ENCODE measurements at regions not wholly inside any gene's neighbourhood (a gene's known extent, or its start where the extent isn't known, plus 50 kb on each side); places are given as distances from the start of the nearest gene placed in this dataset.
"Not testable (repeated sequence)": the region's sequence is repeated elsewhere in the genome, so short reads cannot be mapped to it uniquely, and the experiment has no call there.

DNA sequence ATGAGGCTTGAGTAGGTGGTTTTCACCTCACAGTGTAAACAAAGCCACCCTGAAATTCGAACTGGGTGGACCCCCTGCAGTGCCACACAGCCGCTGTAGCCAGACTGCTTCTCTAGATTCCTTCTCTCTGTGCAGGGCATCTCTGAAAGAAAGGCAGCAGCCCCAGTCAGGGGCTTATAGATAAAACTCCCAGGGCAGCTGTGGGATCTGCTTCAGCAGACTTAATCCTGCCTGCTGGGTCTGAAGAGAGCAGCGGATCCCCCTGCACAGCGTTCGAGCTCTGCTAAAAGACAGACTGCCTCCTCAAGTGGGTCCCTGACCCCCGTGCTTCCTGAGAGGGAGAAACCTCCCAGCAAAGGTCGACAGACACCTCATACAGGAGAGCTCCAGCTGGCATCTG lies 71.4 kb downstream of the CARTPT start:
- no peak overlapping the region for H3K9ac ChIP-seq (ENCODE audit: low read depth in 1 of 3, low read length in 3 of 3)
- no peaks in the 10 kb centered on the region for H3K36me3 ChIP-seq (ENCODE audit: control insufficient read depth in 3 of 3, insufficient read depth in 3 of 3, low read length in 3 of 3)
- H3K9me3 ChIP-seq (ENCODE audit: control insufficient read depth in 3 of 3, low read length in 3 of 3): no peaks in the 10 kb centered on the region

DNA sequence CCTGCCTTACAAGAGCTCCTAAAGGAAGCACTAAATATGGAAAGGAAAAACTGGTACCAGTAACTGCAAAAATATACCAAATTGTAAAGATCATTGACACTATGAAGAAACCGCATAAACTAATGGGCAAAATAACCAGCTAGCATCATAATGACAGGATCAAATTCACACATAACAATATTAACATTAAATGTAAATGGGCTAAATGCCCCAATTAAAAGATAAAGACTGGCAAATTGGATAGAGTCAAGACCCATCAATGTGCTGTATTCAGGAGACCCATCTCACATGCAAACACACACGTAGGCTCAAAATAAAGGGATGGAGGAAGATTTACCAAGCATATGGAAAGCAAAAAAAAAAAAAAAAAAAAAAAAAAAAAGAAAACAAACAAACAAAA lies 73.0 kb downstream of the CARTPT start:
- H3K4me3 ChIP-seq (ENCODE audit: low read length in 3 of 3); H3K27me3 ChIP-seq (ENCODE audit: control insufficient read depth in 3 of 3, insufficient read depth in 3 of 3, low read length in 3 of 3); H3K27ac ChIP-seq (ENCODE audit: low read depth, low read length); H3K9ac ChIP-seq (ENCODE audit: low read depth in 1 of 3, low read length in 3 of 3); H3K4me1 ChIP-seq (ENCODE audit: control insufficient read depth in 3 of 3, insufficient read depth in 3 of 3, low read length in 3 of 3); H3K9me3 ChIP-seq (ENCODE audit: control insufficient read depth in 3 of 3, low read length in 3 of 3); H3K36me3 ChIP-seq (ENCODE audit: control insufficient read depth in 3 of 3, insufficient read depth in 3 of 3, low read length in 3 of 3): not testable (repeated sequence)

More for the DNA sequence above, 71.4 kb downstream of the CARTPT start:
- no peak overlapping the region for H3K4me3 ChIP-seq (ENCODE audit: low read length in 3 of 3)
- H3K27ac ChIP-seq (ENCODE audit: low read depth, low read length): no peak overlapping the region
- no peaks in the 10 kb centered on the region for H3K4me1 ChIP-seq (ENCODE audit: control insufficient read depth in 3 of 3, insufficient read depth in 3 of 3, low read length in 3 of 3)
- peaks cover 0 to 5% (median 0%) of the 10 kb centered on the region in 3 donors for H3K27me3 ChIP-seq (ENCODE audit: control insufficient read depth in 3 of 3, insufficient read depth in 3 of 3, low read length in 3 of 3)

DNA sequence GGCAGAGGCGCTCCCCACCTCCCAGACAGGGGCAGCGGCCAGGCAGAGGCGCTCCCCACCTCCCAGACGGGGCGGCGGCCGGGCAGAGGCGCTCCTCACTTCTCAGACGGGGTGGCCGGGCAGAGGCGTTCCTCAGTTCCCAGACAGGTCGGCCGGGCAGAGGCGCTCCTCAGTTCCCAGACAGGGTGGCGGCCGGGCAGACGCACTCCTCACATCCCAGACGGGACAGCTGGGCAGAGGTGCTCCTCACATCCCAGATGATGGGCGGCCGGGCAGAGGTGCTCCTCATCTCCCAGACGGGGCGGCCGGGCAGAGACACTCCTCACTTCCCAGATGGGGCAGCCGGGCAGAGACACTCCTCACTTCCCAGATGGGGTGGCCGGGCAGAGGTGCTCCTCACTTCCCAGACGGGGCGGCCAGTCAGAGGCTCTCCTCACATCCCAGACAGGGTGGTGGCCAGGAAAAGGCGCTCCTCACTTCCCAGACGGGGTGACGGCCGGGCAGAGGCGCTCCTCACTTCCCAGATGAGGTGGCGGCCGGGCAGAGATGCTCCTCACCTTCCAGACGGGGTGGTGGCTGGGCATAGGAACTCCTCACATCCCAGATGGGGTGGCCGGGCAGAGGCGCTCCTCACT lies 75.1 kb downstream of the CARTPT start:
- Histone ChIP-seq H3K27ac (ENCODE audit: low read depth, low read length) (no peak overlapping the region), H3K4me1 (ENCODE audit: control insufficient read depth in 3 of 3, insufficient read depth in 3 of 3, low read length in 3 of 3) (no peaks in the 10 kb centered on the region), H3K9ac (ENCODE audit: low read depth in 1 of 3, low read length in 3 of 3) (no peak overlapping the region), H3K27me3 (ENCODE audit: control insufficient read depth in 3 of 3, insufficient read depth in 3 of 3, low read length in 3 of 3) (peaks cover 0 to 5% (median 0%) of the 10 kb centered on the region in 3 donors), H3K9me3 (ENCODE audit: control insufficient read depth in 3 of 3, low read length in 3 of 3) (no peaks in the 10 kb centered on the region), H3K4me3 (ENCODE audit: low read length in 3 of 3) (no peak overlapping the region), H3K36me3 (ENCODE audit: control insufficient read depth in 3 of 3, insufficient read depth in 3 of 3, low read length in 3 of 3) (no peaks in the 10 kb centered on the region)

- Histone ChIP-seq H3K9me3 (ENCODE audit: control insufficient read depth in 3 of 3, low read length in 3 of 3) (no peaks in the 10 kb centered on the region), H3K4me3 (ENCODE audit: low read length in 3 of 3) (no peak overlapping the region), H3K27ac (ENCODE audit: low read depth, low read length) (no peak overlapping the region), H3K36me3 (ENCODE audit: control insufficient read depth in 3 of 3, insufficient read depth in 3 of 3, low read length in 3 of 3) (no peaks in the 10 kb centered on the region), H3K27me3 (ENCODE audit: control insufficient read depth in 3 of 3, insufficient read depth in 3 of 3, low read length in 3 of 3) (no peaks in the 10 kb centered on the region), H3K9ac (ENCODE audit: low read depth in 1 of 3, low read length in 3 of 3) (no peak overlapping the region), H3K4me1 (ENCODE audit: control insufficient read depth in 3 of 3, insufficient read depth in 3 of 3, low read length in 3 of 3) (no peaks in the 10 kb centered on the region)
Measured at GRCh38 chr5:71802673-71803072, 83.6 kb downstream of the CARTPT start.

DNA sequence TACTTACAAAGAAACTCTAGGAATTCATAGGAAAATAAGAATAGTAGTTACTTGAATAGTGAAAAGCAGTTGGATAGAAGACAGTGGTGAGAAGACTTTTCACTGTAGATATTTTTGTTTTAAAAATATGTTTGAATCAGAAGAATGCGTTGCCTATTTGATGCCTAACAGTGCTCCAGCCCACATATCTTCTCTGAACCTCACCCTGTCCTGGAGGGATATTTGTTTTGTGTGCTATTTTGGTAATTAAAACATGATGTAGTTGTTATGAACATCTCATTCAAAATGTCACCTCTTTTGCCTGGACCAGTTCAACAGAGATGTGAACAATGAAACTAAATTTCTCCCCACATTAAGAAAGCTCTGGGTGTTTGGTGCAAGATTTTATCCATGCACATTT lies 87.6 kb downstream of the CARTPT start:
- H3K9ac ChIP-seq (ENCODE audit: low read depth in 1 of 3, low read length in 3 of 3): no peak overlapping the region
- no peaks in the 10 kb centered on the region for H3K27me3 ChIP-seq (ENCODE audit: control insufficient read depth in 3 of 3, insufficient read depth in 3 of 3, low read length in 3 of 3)
- no peak overlapping the region for H3K4me3 ChIP-seq (ENCODE audit: low read length in 3 of 3)
- no peak overlapping the region for H3K27ac ChIP-seq (ENCODE audit: low read depth, low read length)
- H3K4me1 ChIP-seq (ENCODE audit: control insufficient read depth in 3 of 3, insufficient read depth in 3 of 3, low read length in 3 of 3): no peaks in the 10 kb centered on the region
- H3K9me3 ChIP-seq (ENCODE audit: control insufficient read depth in 3 of 3, low read length in 3 of 3): no peaks in the 10 kb centered on the region
- H3K36me3 ChIP-seq (ENCODE audit: control insufficient read depth in 3 of 3, insufficient read depth in 3 of 3, low read length in 3 of 3): no peaks in the 10 kb centered on the region

- Histone ChIP-seq H3K4me1 (ENCODE audit: control insufficient read depth in 3 of 3, insufficient read depth in 3 of 3, low read length in 3 of 3) (no peaks in the 10 kb centered on the region), H3K9me3 (ENCODE audit: control insufficient read depth in 3 of 3, low read length in 3 of 3) (no peaks in the 10 kb centered on the region), H3K27ac (ENCODE audit: low read depth, low read length) (no peak overlapping the region), H3K4me3 (ENCODE audit: low read length in 3 of 3) (no peak overlapping the region), H3K9ac (ENCODE audit: low read depth in 1 of 3, low read length in 3 of 3) (no peak overlapping the region), H3K36me3 (ENCODE audit: control insufficient read depth in 3 of 3, insufficient read depth in 3 of 3, low read length in 3 of 3) (no peaks in the 10 kb centered on the region), H3K27me3 (ENCODE audit: control insufficient read depth in 3 of 3, insufficient read depth in 3 of 3, low read length in 3 of 3) (no peaks in the 10 kb centered on the region)
Measured at GRCh38 chr5:71807909-71808308, 88.8 kb downstream of the CARTPT start.

DNA sequence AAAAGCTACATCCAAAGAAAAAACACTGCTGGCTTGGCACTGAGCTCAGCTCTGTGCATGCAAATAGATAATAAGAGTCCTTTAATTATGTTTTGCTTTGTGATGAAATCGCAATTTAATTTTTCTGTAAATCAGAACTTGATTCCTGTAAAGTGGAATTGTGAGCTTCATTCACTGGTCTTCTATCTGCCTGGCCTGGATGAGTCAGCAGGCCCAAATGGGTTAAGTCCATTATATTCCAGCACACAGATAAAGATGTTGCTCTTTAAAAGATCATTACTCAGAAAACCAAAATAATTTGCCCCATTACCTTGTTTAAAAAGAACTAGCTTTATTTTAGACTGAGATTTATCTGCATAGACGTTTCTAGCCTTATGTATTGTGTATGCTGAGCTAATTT lies 90.4 kb downstream of the CARTPT start:
- H3K4me3 ChIP-seq (ENCODE audit: low read length in 3 of 3): no peak overlapping the region
- no peak overlapping the region for H3K9ac ChIP-seq (ENCODE audit: low read depth in 1 of 3, low read length in 3 of 3)
- no peaks in the 10 kb centered on the region for H3K9me3 ChIP-seq (ENCODE audit: control insufficient read depth in 3 of 3, low read length in 3 of 3)
- H3K27me3 ChIP-seq (ENCODE audit: control insufficient read depth in 3 of 3, insufficient read depth in 3 of 3, low read length in 3 of 3): no peaks in the 10 kb centered on the region
- H3K27ac ChIP-seq (ENCODE audit: low read depth, low read length): no peak overlapping the region
- H3K4me1 ChIP-seq (ENCODE audit: control insufficient read depth in 3 of 3, insufficient read depth in 3 of 3, low read length in 3 of 3): no peaks in the 10 kb centered on the region
- no peaks in the 10 kb centered on the region for H3K36me3 ChIP-seq (ENCODE audit: control insufficient read depth in 3 of 3, insufficient read depth in 3 of 3, low read length in 3 of 3)

- no peaks in the 10 kb centered on the region for H3K4me1 ChIP-seq (ENCODE audit: control insufficient read depth in 3 of 3, insufficient read depth in 3 of 3, low read length in 3 of 3)
- H3K9ac ChIP-seq (ENCODE audit: low read depth in 1 of 3, low read length in 3 of 3): no peak overlapping the region
- H3K36me3 ChIP-seq (ENCODE audit: control insufficient read depth in 3 of 3, insufficient read depth in 3 of 3, low read length in 3 of 3): no peaks in the 10 kb centered on the region
- no peaks in the 10 kb centered on the region for H3K27me3 ChIP-seq (ENCODE audit: control insufficient read depth in 3 of 3, insufficient read depth in 3 of 3, low read length in 3 of 3)
- no peaks in the 10 kb centered on the region for H3K9me3 ChIP-seq (ENCODE audit: control insufficient read depth in 3 of 3, low read length in 3 of 3)
- no peak overlapping the region for H3K4me3 ChIP-seq (ENCODE audit: low read length in 3 of 3)
- H3K27ac ChIP-seq (ENCODE audit: low read depth, low read length): no peak overlapping the region
Measured at GRCh38 chr5:71810023-71810422, 90.9 kb downstream of the CARTPT start.

- H3K36me3 ChIP-seq (ENCODE audit: control insufficient read depth in 3 of 3, insufficient read depth in 3 of 3, low read length in 3 of 3): no peaks in the 10 kb centered on the region
- no peaks in the 10 kb centered on the region for H3K9me3 ChIP-seq (ENCODE audit: control insufficient read depth in 3 of 3, low read length in 3 of 3)
- H3K27ac ChIP-seq (ENCODE audit: low read depth, low read length): no peak overlapping the region
- H3K4me3 ChIP-seq (ENCODE audit: low read length in 3 of 3): no peak overlapping the region
- H3K4me1 ChIP-seq (ENCODE audit: control insufficient read depth in 3 of 3, insufficient read depth in 3 of 3, low read length in 3 of 3): no peaks in the 10 kb centered on the region
- no peak overlapping the region for H3K9ac ChIP-seq (ENCODE audit: low read depth in 1 of 3, low read length in 3 of 3)
- H3K27me3 ChIP-seq (ENCODE audit: control insufficient read depth in 3 of 3, insufficient read depth in 3 of 3, low read length in 3 of 3): no peaks in the 10 kb centered on the region
Measured at GRCh38 chr5:71810471-71811195, 91.6 kb downstream of the CARTPT start.

DNA sequence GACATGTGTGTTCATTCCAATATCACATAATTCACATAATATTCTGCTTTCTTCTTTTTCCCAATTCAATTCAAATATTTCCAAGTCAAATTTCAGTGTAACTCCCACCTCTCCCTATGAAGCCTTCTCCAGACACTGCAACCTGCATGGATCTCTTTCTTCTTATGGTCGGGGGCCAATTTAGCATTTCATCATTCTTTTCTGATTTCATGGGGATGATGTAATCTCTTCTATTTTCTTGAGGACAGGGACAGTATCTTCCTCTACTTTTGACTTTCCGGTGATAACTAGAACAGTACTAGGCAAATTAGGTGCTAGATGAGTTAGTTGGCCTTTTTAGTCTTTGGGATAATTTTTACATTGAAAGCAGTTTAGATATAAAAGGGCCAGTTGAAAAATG lies 92.7 kb downstream of the CARTPT start:
- Histone ChIP-seq H3K27me3 (ENCODE audit: control insufficient read depth in 3 of 3, insufficient read depth in 3 of 3, low read length in 3 of 3) (no peaks in the 10 kb centered on the region), H3K36me3 (ENCODE audit: control insufficient read depth in 3 of 3, insufficient read depth in 3 of 3, low read length in 3 of 3) (no peaks in the 10 kb centered on the region), H3K27ac (ENCODE audit: low read depth, low read length) (no peak overlapping the region), H3K9ac (ENCODE audit: low read depth in 1 of 3, low read length in 3 of 3) (no peak overlapping the region), H3K9me3 (ENCODE audit: control insufficient read depth in 3 of 3, low read length in 3 of 3) (no peaks in the 10 kb centered on the region), H3K4me3 (ENCODE audit: low read length in 3 of 3) (no peak overlapping the region), H3K4me1 (ENCODE audit: control insufficient read depth in 3 of 3, insufficient read depth in 3 of 3, low read length in 3 of 3) (no peaks in the 10 kb centered on the region)
